HCT116 (cell line): ENCODE measurements at regions not wholly inside any gene's neighbourhood (a gene's known extent, or its start where the extent isn't known, plus 50 kb on each side); places are given as distances from the start of the nearest gene placed in this dataset.

Source experiments
- ATAC-seq: fragments of 200-7000 bp; cut with Tn5 transposase; 2 replicates; pipeline ENCODE4 v1.9.1; 2020; ENCODE audit warnings: mild to moderate bottlenecking, moderate library complexity
- BruUV-seq: library from RNA; stranded (reverse); fragments of 400-500 nt; replicated peaks from 2 replicates; lab custom pipeline; 2021; lab: Mats Ljungman, UMichigan
- CTCF ChIA-PET: fragments of 300-600 bp; sonication (Branson Sonifier 250); formaldehyde crosslinking; loops from one replicate; lab custom pipeline; 2021; ENCODE audit warnings: antibody characterized with exemption; lab: Charles Lee
- POLR2A ChIA-PET: fragments of 300-600, 350-600 bp; sonication (Branson Sonifier 250); formaldehyde crosslinking; loops from one replicate; lab custom pipeline; 2021; ENCODE audit warnings: antibody characterized with exemption; lab: Charles Lee
- RAD21 ChIA-PET, 2 experiments: fragments of 300-600 bp; sonication (Branson Sonifier 250); formaldehyde crosslinking; loops; one replicate each; lab custom pipeline; 2023; ENCODE audit warnings: low total read pairs in 2 of 2; ENCODE audit not compliant: uncharacterized antibody in 2 of 2, unreplicated experiment in 2 of 2, low non-redundant PET in 1 of 2; lab: Charles Lee
- DNase-seq: peaks from one replicate; pipeline ENCODE4 v3.0.0-alpha.2; 2010; ENCODE audit warnings: low read depth, low spot score
- H2AFZ ChIP-seq: fragments of 200-600 bp; shearing (Covaris generic), sonication (generic); 2 replicates; pipeline ENCODE4 v1.6.1; 2017; ENCODE audit warnings: low read depth, mixed run types, mixed read lengths, antibody characterized with exemption, low read length; ENCODE audit not compliant: poor library complexity, severe bottlenecking
- H3K27ac ChIP-seq: 2 replicates; pipeline ENCODE4 v1.5.1; 2012; ENCODE audit warnings: low read depth, low read length
- H3K27me3 ChIP-seq: fragments of 200-600 bp; sonication (generic); 2 replicates; pipeline ENCODE4 v1.6.1; 2016; ENCODE audit warnings: mixed run types, low read length, mixed read lengths; ENCODE audit not compliant: insufficient read depth
- H3K36me3 ChIP-seq, 2 experiments: fragments of 200-500 bp in 1 of 2; fragments of 200-600 bp in 1 of 2; sonication (Bioruptor generic) in 1 of 2; sonication (generic) in 1 of 2; 2 replicates each; pipeline versions ENCODE4 v1.5.1 to v1.6.1; 2014 to 2016; ENCODE audit warnings: low read length in 2 of 2, inconsistent platforms in 1 of 2, mixed read lengths in 1 of 2, mixed run types in 1 of 2; ENCODE audit not compliant: insufficient read depth in 2 of 2, control insufficient read depth in 1 of 2
- H3K4me1 ChIP-seq, 2 experiments: fragments of 200-600 bp in 1 of 2; sonication (generic) in 1 of 2; 2 replicates each; pipeline versions ENCODE4 v1.5.1 to v1.6.1; 2012 to 2017; ENCODE audit warnings: low read length in 2 of 2, inconsistent platforms in 1 of 2, mild to moderate bottlenecking in 1 of 2, mixed read lengths in 1 of 2, mixed run types in 1 of 2, moderate library complexity in 1 of 2; ENCODE audit not compliant: insufficient read depth in 2 of 2, control insufficient read depth in 1 of 2
- H3K4me2 ChIP-seq: fragments of 200-600 bp; sonication (generic); 2 replicates; pipeline ENCODE4 v1.6.1; 2017; ENCODE audit warnings: mixed run types, low read length, mixed read lengths
- H3K4me3 ChIP-seq, 2 experiments: fragments of 200-600 bp in 1 of 2; sonication (generic) in 1 of 2; replicated peaks in 1 of 2; 2 replicates each; pipeline ENCODE4 v1.5.1; 2011 to 2016; ENCODE audit warnings: low read length in 2 of 2, control low read depth in 1 of 2, low read depth in 1 of 2, mild to moderate bottlenecking in 1 of 2, mixed read lengths in 1 of 2, mixed run types in 1 of 2
- H3K79me2 ChIP-seq: fragments of 200-600 bp; sonication (generic); 2 replicates; pipeline ENCODE4 v1.6.1; 2017; ENCODE audit warnings: mild to moderate bottlenecking, mixed run types, low read length, moderate library complexity, mixed read lengths; ENCODE audit not compliant: insufficient read depth
- H3K9ac ChIP-seq: fragments of 200-600 bp; sonication (generic); 2 replicates; pipeline ENCODE4 v1.6.1; 2016; ENCODE audit warnings: low read length, mixed read lengths
- H3K9me2 ChIP-seq: fragments of 200-600 bp; sonication (generic), shearing (Covaris generic); 2 replicates; pipeline ENCODE4 v1.6.1; 2017; ENCODE audit warnings: mixed run types, mild to moderate bottlenecking, moderate library complexity; ENCODE audit not compliant: insufficient read depth
- H3K9me3 ChIP-seq, 2 experiments: fragments of 200-500 bp in 1 of 2; fragments of 200-600 bp in 1 of 2; sonication (Bioruptor generic) in 1 of 2; sonication (generic) in 1 of 2; 2 replicates each; pipeline ENCODE4 v1.6.1; 2014 to 2017; ENCODE audit warnings: low read length in 2 of 2, mixed read lengths in 2 of 2, inconsistent platforms in 1 of 2, low read depth in 1 of 2, mild to moderate bottlenecking in 1 of 2, mixed run types in 1 of 2, moderate library complexity in 1 of 2; ENCODE audit not compliant: control insufficient read depth in 1 of 2, insufficient read depth in 1 of 2
- H4K20me1 ChIP-seq: fragments of 200-600 bp; sonication (generic), shearing (Covaris generic); 2 replicates; pipeline ENCODE4 v1.6.1; 2017; ENCODE audit warnings: mixed run types, mild to moderate bottlenecking, moderate library complexity; ENCODE audit not compliant: insufficient read depth
- POLR2A ChIP-seq: IDR thresholded peaks from 2 replicates; pipeline ENCODE4 v1.7.0; 2011; ENCODE audit warnings: borderline replicate concordance; ENCODE audit not compliant: insufficient read depth, insufficient read length; ENCODE audit errors: extremely low read depth
- POLR2AphosphoS5 ChIP-seq: IDR thresholded peaks from 2 replicates; pipeline ENCODE4 v1.6.1; 2011; ENCODE audit warnings: mild to moderate bottlenecking, low read depth, low read length, moderate library complexity
- RAD21 ChIP-seq: IDR thresholded peaks from 2 replicates; pipeline ENCODE4 v1.6.1; 2012; ENCODE audit warnings: low read depth, mild to moderate bottlenecking
- REST ChIP-seq: IDR thresholded peaks from 2 replicates; pipeline ENCODE4 v1.6.1; 2012; ENCODE audit warnings: low read depth
- SIN3A ChIP-seq: IDR thresholded peaks from 2 replicates; pipeline ENCODE4 v1.6.1; 2012; ENCODE audit warnings: low read depth
- SP1 ChIP-seq: IDR thresholded peaks from 2 replicates; pipeline ENCODE4 v1.6.1; 2012; ENCODE audit warnings: low read depth
- ZNF274 ChIP-seq: fragments of 200-500 bp; sonication (Bioruptor generic); IDR thresholded peaks from 2 replicates; pipeline ENCODE4 v1.6.1; 2014; ENCODE audit warnings: mild to moderate bottlenecking, low read depth, low read length, inconsistent platforms
- intact Hi-C: fragments of 100-400 bp; cut with micrococcal nuclease; formaldehyde crosslinking; loops from 2 replicates; pipeline ENCODE4 v1.10.0; 2022

- BruUV-seq: no TSS peak
- ChIA-PET CTCF (no interaction called here), POLR2A (no interaction called here), RAD21 (no interaction called here)
- no peak overlapping the region for H2AFZ ChIP-seq
- no peak overlapping the region for H3K4me2 ChIP-seq
- H4K20me1 ChIP-seq: no peaks in the 10 kb centered on the region
- H3K9me3 ChIP-seq: peaks cover 6 to 19% of the 10 kb centered on the region in 2 experiments; a peak in 3 of 4 replicates
- H3K27me3 ChIP-seq: no peaks in the 10 kb centered on the region
- no peaks in the 10 kb centered on the region for H3K9me2 ChIP-seq
- TF ChIP-seq SP1 (no peak), POLR2A (no peak), REST (no peak), SIN3A (no peak), RAD21 (no peak), POLR2AphosphoS5 (no peak), ZNF274 (no peak)
- no peak overlapping the region for H3K9ac ChIP-seq
- H3K4me3 ChIP-seq: no peak overlapping the region
- H3K79me2 ChIP-seq: no peaks in the 10 kb centered on the region
- ATAC-seq (no peak), DNase-seq (no peak)
- H3K27ac ChIP-seq: no peak overlapping the region
- H3K36me3 ChIP-seq: no peaks in the 10 kb centered on the region
- intact Hi-C loops: no loop called here
- H3K4me1 ChIP-seq: no peaks in the 10 kb centered on the region
These were observed 827.9 kb downstream of the TSN start for GRCh38 chr2:122583159-122583917.
